HG02870 (cell line): ENCODE measurements at regions not wholly inside any gene's neighbourhood (a gene's known extent, or its start where the extent isn't known, plus 50 kb on each side); places are given as distances from the start of the nearest gene placed in this dataset.

Experiments used
- ATAC-seq: cut with Tn5 transposase; IDR thresholded peaks from one replicate; pipeline ENCODE4 v1.9.1; 2021; ENCODE audit warnings: mild to moderate bottlenecking, moderate library complexity; ENCODE audit not compliant: unreplicated experiment

- no peak for ATAC-seq
These were observed 389.7 kb upstream of the ATP5MC3 start for GRCh38 chr2:175571078-175571653.

- ATAC-seq, result no peak
These were observed 386.7 kb upstream of the ATP5MC3 start for GRCh38 chr2:175568109-175568730.

GRCh38 chr2:175567435-175568061 lies 386.0 kb upstream of the ATP5MC3 start:
- no peak for ATAC-seq

GRCh38 chr2:175560521-175561169 lies 379.1 kb upstream of the ATP5MC3 start:
- no peak for ATAC-seq

- no peak for ATAC-seq
These were observed 378.1 kb upstream of the ATP5MC3 start for GRCh38 chr2:175559613-175560012.

- no peak for ATAC-seq
These were observed 376.4 kb upstream of the ATP5MC3 start for GRCh38 chr2:175557810-175558377.

GRCh38 chr2:175553910-175554309 lies 372.4 kb upstream of the ATP5MC3 start:
- ATAC-seq, result no peak

GRCh38 chr2:175552902-175553301 lies 371.4 kb upstream of the ATP5MC3 start:
- no peak for ATAC-seq

- no peak for ATAC-seq
These were observed 358.9 kb upstream of the ATP5MC3 start for GRCh38 chr2:175540421-175540820.

- no peak for ATAC-seq
These were observed 357.6 kb upstream of the ATP5MC3 start for GRCh38 chr2:175539122-175539521.

GRCh38 chr2:175536059-175536458 lies 354.5 kb upstream of the ATP5MC3 start:
- no peak for ATAC-seq

- no peak for ATAC-seq
These were observed 354.1 kb upstream of the ATP5MC3 start for GRCh38 chr2:175535631-175536030.

GRCh38 chr2:175525975-175526374 lies 344.5 kb upstream of the ATP5MC3 start:
- no peak for ATAC-seq

- no peak for ATAC-seq
These were observed 341.5 kb upstream of the ATP5MC3 start for GRCh38 chr2:175523001-175523400.

GRCh38 chr2:175518206-175518605 lies 336.7 kb upstream of the ATP5MC3 start:
- no peak for ATAC-seq

GRCh38 chr2:175516555-175516954 lies 335.0 kb upstream of the ATP5MC3 start:
- no peak for ATAC-seq

GRCh38 chr2:175500255-175500654 lies 318.7 kb upstream of the ATP5MC3 start:
- no peak for ATAC-seq

- ATAC-seq, result no peak
These were observed 308.9 kb upstream of the ATP5MC3 start for GRCh38 chr2:175490360-175490791.

- no peak for ATAC-seq
These were observed 296.7 kb upstream of the ATP5MC3 start for GRCh38 chr2:175478096-175478768.

GRCh38 chr2:175476948-175477347 lies 295.4 kb upstream of the ATP5MC3 start:
- no peak for ATAC-seq

GRCh38 chr2:175476374-175476773 lies 294.9 kb upstream of the ATP5MC3 start:
- ATAC-seq, result no peak
